K562 (cell line): ENCODE measurements at regions not wholly inside any gene's neighbourhood (a gene's known extent, or its start where the extent isn't known, plus 50 kb on each side); places are given as distances from the start of the nearest gene placed in this dataset.

ENCODE experiments used
- ARID4B ChIP-seq: sonication (generic); formaldehyde crosslinking; IDR thresholded peaks from 2 replicates; pipeline ENCODE4 v1.8.0; 2022; ENCODE audit warnings: mild to moderate bottlenecking, missing genetic modification reagents
- BCOR ChIP-seq: fragments of 450-650 bp; IDR thresholded peaks from 2 replicates; pipeline ENCODE4 v1.6.1; 2016
- BDP1 ChIP-seq: IDR thresholded peaks from 3 replicates; pipeline ENCODE4 v1.6.1; 2011; ENCODE audit not compliant: insufficient read length, insufficient read depth
- CREB3L1 ChIP-seq: fragments of 450-650 bp; IDR thresholded peaks from 2 replicates; pipeline ENCODE4 v1.6.1; 2014; ENCODE audit warnings: low read depth, mild to moderate bottlenecking, moderate library complexity, borderline replicate concordance
- FOXJ2 ChIP-seq: fragments of 200-800 bp; sonication (Bioruptor generic); IDR thresholded peaks from 2 replicates; pipeline ENCODE4 v1.6.1; 2016; ENCODE audit warnings: missing genetic modification characterization, missing compliant biosample characterization
- HOXB6 ChIP-seq: fragments of 250-450 bp; sonication (Bioruptor Pico); IDR thresholded peaks from 2 replicates; pipeline ENCODE4 v1.5.1; 2022; ENCODE audit warnings: mild to moderate bottlenecking, borderline replicate concordance
- KHSRP ChIP-seq: fragments of 450-650 bp; IDR thresholded peaks from 2 replicates; pipeline ENCODE4 v1.6.1; 2017
- MLX ChIP-seq, 2 experiments: fragments of 450-650 bp in 1 of 2; sonication (generic) in 1 of 2; formaldehyde crosslinking; conservative IDR thresholded peaks; 2 replicates each; pipeline versions ENCODE4 v1.4.0 to v1.8.1; 2020 to 2022; ENCODE audit warnings: mild to moderate bottlenecking in 1 of 2, missing genetic modification reagents in 1 of 2
- NR2F6 ChIP-seq: fragments of 450-650 bp; formaldehyde crosslinking; IDR thresholded peaks from 2 replicates; pipeline ENCODE4 v1.4.0; 2020; ENCODE audit warnings: mild to moderate bottlenecking
- PTTG1 ChIP-seq: fragments of 450-650 bp; IDR thresholded peaks from 2 replicates; pipeline ENCODE4 v1.6.1; 2016; ENCODE audit warnings: low read depth, mild to moderate bottlenecking, missing genetic modification characterization, missing compliant biosample characterization
- PYGO2 ChIP-seq: fragments of 450-650 bp; IDR thresholded peaks from 2 replicates; pipeline ENCODE4 v1.6.1; 2016; ENCODE audit warnings: mild to moderate bottlenecking, missing genetic modification characterization, moderate library complexity, missing compliant biosample characterization
- RBFOX2 ChIP-seq: fragments of 200-400 bp; formaldehyde crosslinking; IDR thresholded peaks from 2 replicates; pipeline ENCODE4 v1.6.1; 2017; ENCODE audit warnings: low read depth, mild to moderate bottlenecking, low read length, moderate library complexity
- SMARCB1 ChIP-seq: IDR thresholded peaks from 2 replicates; pipeline ENCODE4 v1.6.1; 2011; ENCODE audit warnings: improper control_type of control experiment, low read depth; ENCODE audit not compliant: insufficient read length
- STAT5A ChIP-seq: IDR thresholded peaks from 2 replicates; pipeline ENCODE4 v1.6.1; 2012; ENCODE audit warnings: low read length, inconsistent platforms, borderline replicate concordance
- TFE3 ChIP-seq: fragments of 450-650 bp; formaldehyde crosslinking; IDR thresholded peaks from 2 replicates; pipeline ENCODE4 v1.4.0; 2020; ENCODE audit warnings: mild to moderate bottlenecking, mixed read lengths
- ZBTB34 ChIP-seq: fragments of 250-450 bp; sonication (Bioruptor Pico); IDR thresholded peaks from 2 replicates; pipeline ENCODE4 v1.8.0; 2021; ENCODE audit warnings: mild to moderate bottlenecking, moderate library complexity
- ZC3H4 ChIP-seq: sonication (generic); formaldehyde crosslinking; IDR thresholded peaks from 2 replicates; pipeline ENCODE4 v1.9.0; 2021; ENCODE audit warnings: missing genetic modification reagents, borderline replicate concordance
- ZKSCAN1 ChIP-seq: fragments of 150-350 bp; IDR thresholded peaks from 2 replicates; pipeline ENCODE4 v1.6.1; 2016; ENCODE audit warnings: low read depth, low read length

- peak; percentile 59; the same call in 1 of the 2 replicates for TF ChIP-seq CREB3L1
- TF ChIP-seq HOXB6 (CRISPR knock-in tag) = no peak
- TF ChIP-seq MLX (CRISPR knock-in tag; conservative IDR thresholded peaks at IDR 0.05) = no peak
- TF ChIP-seq PYGO2 (tag) = 0 out of 2 replicates have a peak, but pooled peaks have one; percentile 17
- peak; percentile 96 for TF ChIP-seq BCOR
- TF ChIP-seq TFE3 (CRISPR knock-in tag) = no peak
- peak; percentile 91 for TF ChIP-seq FOXJ2 (tag)
- TF ChIP-seq ZBTB34 (CRISPR knock-in tag) = no peak
- TF ChIP-seq RBFOX2 = no peak
- no peak for TF ChIP-seq ZKSCAN1
- no peak for TF ChIP-seq KHSRP
- TF ChIP-seq ZC3H4 = no peak
- no peak for TF ChIP-seq NR2F6 (CRISPR knock-in tag)
- TF ChIP-seq ARID4B (CRISPR knock-in tag) = no peak
- TF ChIP-seq STAT5A = peak; percentile 74
- TF ChIP-seq PTTG1 (tag) = 0 out of 2 replicates have a peak, but pooled peaks have one; percentile 41
- TF ChIP-seq BDP1 = no peak
- no peak for TF ChIP-seq SMARCB1
These were observed 107.5 kb upstream of the ATF7IP start (continued) for GRCh38 chr12:14257734-14258574.
